Embryonic facial prominence (tissue), 1 donor: ENCODE measurements at regions not wholly inside any gene's neighbourhood (a gene's known extent, or its start where the extent isn't known, plus 50 kb on each side); places are given as distances from the start of the nearest gene placed in this dataset.

ENCODE experiments used
- DNase-seq: peaks from one replicate; pipeline ENCODE4 v3.0.0-alpha.2; 2016; ENCODE audit errors: extremely low spot score

GRCh38 chrX:15983034-15983433 lies 128.4 kb upstream of the AP1S2 start:
- DNase-seq = no peak

- no peak for DNase-seq
Observed at GRCh38 chrX:15977644-15978043, 123.0 kb upstream of the AP1S2 start.

GRCh38 chrX:15976396-15976795 lies 121.8 kb upstream of the AP1S2 start:
- DNase-seq = no peak

GRCh38 chrX:15973946-15974345 lies 119.3 kb upstream of the AP1S2 start:
- no peak for DNase-seq

GRCh38 chrX:15973299-15973698 lies 118.7 kb upstream of the AP1S2 start:
- no peak for DNase-seq

- DNase-seq = no peak
Observed at GRCh38 chrX:15971696-15972095, 117.1 kb upstream of the AP1S2 start.

GRCh38 chrX:15963858-15964257 lies 109.2 kb upstream of the AP1S2 start:
- DNase-seq = no peak

GRCh38 chrX:15960237-15960636 lies 105.6 kb upstream of the AP1S2 start:
- no peak for DNase-seq

GRCh38 chrX:15956681-15957080 lies 102.1 kb upstream of the AP1S2 start:
- DNase-seq = no peak

- no peak for DNase-seq
Observed at GRCh38 chrX:15953801-15954200, 99.2 kb upstream of the AP1S2 start.

- DNase-seq = no peak
Observed at GRCh38 chrX:15952212-15952611, 97.6 kb upstream of the AP1S2 start.

GRCh38 chrX:15948318-15948660 lies 93.7 kb upstream of the AP1S2 start:
- DNase-seq = no peak

GRCh38 chrX:15947648-15948317 lies 93.2 kb upstream of the AP1S2 start:
- DNase-seq = no peak

GRCh38 chrX:15946783-15947580 lies 92.4 kb upstream of the AP1S2 start:
- DNase-seq = no peak

GRCh38 chrX:15943391-15943790 lies 88.8 kb upstream of the AP1S2 start:
- no peak for DNase-seq

- DNase-seq = no peak
Observed at GRCh38 chrX:15942307-15942706, 87.7 kb upstream of the AP1S2 start.

GRCh38 chrX:15939737-15940136 lies 85.1 kb upstream of the AP1S2 start:
- no peak for DNase-seq

GRCh38 chrX:15938072-15938471 lies 83.5 kb upstream of the AP1S2 start:
- DNase-seq = no peak

GRCh38 chrX:15931362-15931761 lies 76.7 kb upstream of the AP1S2 start:
- DNase-seq = no peak

- no peak for DNase-seq
Observed at GRCh38 chrX:15930585-15930984, 76.0 kb upstream of the AP1S2 start.

GRCh38 chrX:15929194-15929593 lies 74.6 kb upstream of the AP1S2 start:
- DNase-seq = no peak

GRCh38 chrX:15926622-15927021 lies 72.0 kb upstream of the AP1S2 start:
- DNase-seq = no peak

- no peak for DNase-seq
Observed at GRCh38 chrX:15918003-15918402, 63.4 kb upstream of the AP1S2 start.

GRCh38 chrX:15916704-15917084 lies 62.1 kb upstream of the AP1S2 start:
- DNase-seq = no peak
